Right ventricle myocardium inferior (tissue), 1 donor: ENCODE measurements at regions not wholly inside any gene's neighbourhood (a gene's known extent, or its start where the extent isn't known, plus 50 kb on each side); places are given as distances from the start of the nearest gene placed in this dataset.
A peak's percentile ranks its signal among the peaks of the same experiment; 100 is the strongest.
"Not testable (repeated sequence)": the region's sequence is repeated elsewhere in the genome, so short reads cannot be mapped to it uniquely, and the experiment has no call there.

Experiments used
- ATAC-seq: fragments of 200-7000 bp; cut with Tn5 transposase; one replicate; pipeline ENCODE4 v1.9.1; 2020; ENCODE audit warnings: mild to moderate bottlenecking, moderate library complexity
- DNase-seq: peaks from one replicate; pipeline ENCODE4 v3.0.0; 2021; ENCODE audit errors: missing footprints
- intact Hi-C: fragments of 100-400 bp; cut with DNase I; formaldehyde crosslinking; loops from one replicate; pipeline ENCODE4 v1.11.0; 2022
- donor health status: DM: no; HTN: yes; CAD: no; lungs with severe emphysema.

DNA sequence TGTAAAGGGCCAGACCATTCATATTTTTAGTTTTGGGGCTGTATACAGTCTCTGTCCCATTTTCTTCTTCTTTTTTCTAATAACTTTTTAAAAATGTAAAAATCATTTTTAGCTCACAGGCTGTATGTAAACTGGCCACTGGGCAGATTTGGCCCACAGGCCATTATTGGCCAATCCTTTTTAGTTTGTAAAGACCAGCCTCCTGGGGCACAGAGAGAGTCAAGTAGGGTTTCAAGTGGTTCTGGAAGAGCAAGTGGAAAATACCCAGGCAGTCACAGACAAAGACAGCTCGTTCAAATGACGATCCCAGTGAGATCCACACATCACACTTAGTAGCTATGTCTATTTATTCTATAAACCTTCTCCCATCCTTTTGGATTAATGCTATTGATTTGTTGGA, 150.2 kb upstream of the ARHGAP20 start:
- intact Hi-C loops: no loop called here
- no peak for DNase-seq
- ATAC-seq: no peak

DNA sequence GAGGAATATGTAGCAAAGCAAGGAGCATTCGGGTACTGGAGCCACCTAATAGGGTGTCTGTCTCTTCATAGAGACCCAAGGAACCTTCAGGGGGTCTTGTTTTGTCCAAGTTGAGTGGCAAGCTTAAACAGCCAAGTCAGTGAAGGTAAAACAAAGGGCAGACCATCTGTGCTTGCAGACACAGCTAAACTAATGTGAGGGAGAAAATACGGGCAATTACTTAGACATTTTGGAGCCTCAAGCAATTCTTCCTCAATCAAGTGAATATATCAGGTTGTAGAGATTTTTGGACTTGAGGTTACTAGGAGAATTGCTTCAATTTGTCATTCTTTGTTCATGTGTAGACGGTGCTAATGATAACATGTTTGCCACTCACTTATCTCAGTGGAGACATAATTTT, 148.2 kb upstream of the ARHGAP20 start:
- DNase-seq (no peak), ATAC-seq (no peak)
- intact Hi-C loops: no loop called here

DNA sequence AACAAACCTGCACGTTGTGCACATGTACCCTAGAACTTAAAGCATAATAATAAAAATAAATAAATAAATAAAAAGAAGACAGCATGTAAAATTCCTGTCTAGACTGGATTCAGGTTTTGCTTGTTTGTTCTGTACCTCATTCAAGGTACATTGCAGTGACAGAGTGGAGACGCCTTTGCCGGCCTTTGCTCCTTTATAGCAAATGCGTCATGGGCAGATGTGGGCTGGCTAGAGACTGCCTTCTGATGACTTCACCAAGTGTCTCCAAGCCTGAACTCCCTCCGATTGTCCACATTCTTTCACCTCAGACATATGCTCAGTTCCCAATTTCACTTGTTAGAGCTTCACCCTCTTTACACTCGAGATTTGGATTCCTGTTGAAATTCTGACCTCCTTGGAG, 147.8 kb upstream of the ARHGAP20 start:
- intact Hi-C loops: no loop called here
- ATAC-seq (no peak), DNase-seq (no peak)

DNA sequence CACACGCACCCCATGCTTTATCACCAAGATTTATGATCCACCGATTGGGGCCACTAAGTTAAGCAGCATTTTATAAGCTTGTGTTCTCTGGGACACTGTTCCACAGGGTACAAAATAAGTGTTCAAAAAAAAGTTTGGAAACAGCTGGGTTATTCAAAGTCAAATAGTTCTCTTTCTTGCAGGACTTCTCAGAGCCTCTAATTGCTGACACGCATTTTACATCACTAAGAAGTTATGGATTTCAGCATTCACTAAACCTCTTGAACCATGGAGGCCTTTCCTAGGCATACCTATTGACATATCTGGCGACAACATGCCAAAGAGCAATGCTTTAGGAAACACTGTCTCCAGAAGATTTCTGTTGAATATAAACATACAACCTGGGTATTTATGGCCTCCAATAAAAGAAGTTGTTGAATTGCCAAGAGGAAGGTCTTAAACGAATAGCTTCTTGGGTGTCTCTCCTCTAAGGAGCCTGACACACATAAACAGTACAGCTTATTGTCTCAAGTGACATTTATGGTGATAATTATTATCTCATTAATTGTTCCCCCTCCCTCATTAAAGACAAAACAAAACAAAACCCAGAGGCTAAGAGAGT, 147.1 kb upstream of the ARHGAP20 start:
- ATAC-seq: no peak
- intact Hi-C loops: no loop called here
- no peak for DNase-seq

DNA sequence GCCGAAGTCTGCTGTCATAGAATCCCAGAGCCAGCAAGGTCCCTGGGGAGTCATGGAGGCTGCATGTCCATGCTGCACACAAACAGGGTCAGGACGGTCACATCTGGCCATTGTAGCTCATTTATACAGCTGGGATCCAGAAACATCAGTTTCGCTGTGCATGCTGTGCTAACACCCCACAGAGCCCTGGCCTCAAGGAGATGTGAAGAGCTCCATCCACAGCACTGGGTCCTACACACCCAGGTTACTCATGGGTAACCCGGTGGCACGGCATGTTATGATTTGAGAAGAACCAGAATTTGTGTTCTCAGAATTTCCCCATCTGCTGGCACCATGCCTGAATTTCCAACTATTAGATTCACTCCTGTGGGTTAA, 146.3 kb upstream of the ARHGAP20 start:
- peak; percentile 69 for DNase-seq
- ATAC-seq: peak; percentile 77
- intact Hi-C loops: no loop called here

DNA sequence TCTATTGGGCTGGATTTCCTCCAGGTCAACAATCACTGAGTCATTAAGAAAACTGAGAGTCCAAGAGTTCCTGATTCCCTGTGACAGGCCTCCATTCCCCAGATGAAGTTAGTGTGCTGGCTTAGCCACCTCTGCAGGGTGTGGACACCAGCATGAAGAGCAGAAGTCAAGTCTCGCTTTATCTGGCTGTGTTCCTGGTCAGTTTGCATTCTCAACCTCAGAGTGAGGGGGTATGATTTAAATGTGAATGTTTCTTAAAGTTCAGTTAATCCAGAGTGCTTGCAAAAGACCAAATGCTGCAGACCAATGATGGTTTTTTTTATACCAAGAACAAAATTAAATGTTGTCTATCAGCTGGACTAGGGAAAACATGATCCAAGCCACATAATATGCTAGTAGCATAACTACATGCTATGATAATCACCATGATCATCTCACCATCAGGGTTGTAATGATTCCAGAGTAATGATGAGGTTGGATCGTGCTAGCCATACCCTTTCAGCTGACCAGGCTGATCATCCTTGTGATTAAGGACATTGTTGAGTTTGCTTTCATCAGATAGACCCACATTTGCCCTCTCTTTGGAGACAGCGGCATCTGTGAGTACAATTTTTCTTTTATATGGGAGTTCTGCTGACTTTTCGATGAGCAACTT, 145.8 kb upstream of the ARHGAP20 start:
- ATAC-seq: peak; percentile 53
- no peak for DNase-seq
- intact Hi-C loops: no loop called here

DNA sequence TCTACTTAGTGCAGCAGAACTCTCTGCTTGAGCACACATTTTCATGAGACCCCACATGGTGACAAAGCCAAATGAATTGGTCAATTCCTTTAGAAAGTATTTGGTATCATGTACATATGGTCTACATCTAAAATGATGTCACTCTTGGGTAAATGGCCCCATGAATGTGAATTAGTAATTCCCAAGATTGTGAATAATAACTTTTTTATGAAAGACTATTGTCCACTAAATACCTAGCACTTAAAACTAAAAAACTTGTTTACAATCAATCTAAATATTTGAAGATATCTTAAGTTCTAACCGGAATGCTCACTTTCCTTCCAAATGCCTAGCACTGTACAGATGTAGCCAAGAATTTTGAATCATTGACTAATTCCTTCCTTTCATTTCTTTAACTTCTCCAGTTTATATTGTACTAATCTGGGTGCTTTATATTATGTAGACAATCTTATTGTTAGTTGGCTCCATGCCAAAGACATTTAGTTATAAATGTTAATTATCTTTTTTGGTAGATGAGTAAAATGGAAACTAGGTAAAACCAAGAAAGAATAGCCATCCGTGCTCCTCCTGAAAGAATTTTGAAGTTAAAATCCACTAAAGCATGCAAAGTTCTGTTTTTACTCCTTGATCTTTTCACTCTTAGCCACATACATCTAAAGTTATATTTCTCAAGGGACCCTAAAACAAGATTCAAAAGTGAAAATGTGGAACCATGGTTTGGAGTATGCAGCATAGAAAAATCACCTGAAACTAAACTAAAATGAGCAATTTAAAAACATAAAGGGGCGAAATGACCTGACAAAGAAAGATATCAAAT, 145.0 kb upstream of the ARHGAP20 start:
- intact Hi-C loops: no loop called here
- ATAC-seq (no peak), DNase-seq (no peak)

DNA sequence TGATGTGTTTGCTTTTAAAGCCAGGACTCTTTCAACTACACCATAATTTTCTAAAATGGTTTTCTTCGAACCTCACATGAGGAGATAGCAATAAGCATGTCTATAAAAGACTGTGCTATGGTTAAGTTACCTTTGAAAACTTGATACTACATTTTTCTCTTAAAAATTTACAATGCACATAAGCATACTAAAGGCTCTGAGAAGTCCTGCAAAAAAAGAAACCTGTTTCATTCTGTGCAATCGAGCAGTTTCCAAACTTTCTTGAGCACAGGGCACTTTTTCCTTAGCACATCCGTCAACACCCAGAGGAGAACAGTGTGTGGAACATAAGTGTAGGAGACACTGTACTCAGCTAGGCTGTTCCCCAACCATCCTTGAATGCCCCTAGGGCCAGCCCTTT, 144.1 kb upstream of the ARHGAP20 start:
- ATAC-seq (no peak), DNase-seq (no peak)
- intact Hi-C loops: no loop called here

DNA sequence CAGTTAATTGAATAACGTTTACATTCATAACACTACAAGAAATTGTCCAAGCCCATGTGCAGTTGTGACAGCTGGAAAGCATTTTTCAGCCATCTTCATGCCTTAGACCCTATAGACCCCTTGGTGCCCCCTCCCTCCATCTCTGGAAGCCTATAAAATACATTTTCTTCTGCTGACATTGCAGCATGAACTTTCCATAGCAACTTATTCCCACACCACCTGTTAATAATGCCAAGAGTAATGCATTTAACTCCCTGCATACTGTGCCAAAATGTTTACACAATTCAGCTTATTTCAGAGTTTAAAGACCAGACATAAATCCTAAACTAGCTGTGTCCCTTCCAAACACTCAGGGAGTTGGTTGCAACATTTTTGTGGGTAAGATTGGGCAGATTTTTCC, 143.0 kb upstream of the ARHGAP20 start:
- intact Hi-C loops: no loop called here
- ATAC-seq (no peak), DNase-seq (no peak)

DNA sequence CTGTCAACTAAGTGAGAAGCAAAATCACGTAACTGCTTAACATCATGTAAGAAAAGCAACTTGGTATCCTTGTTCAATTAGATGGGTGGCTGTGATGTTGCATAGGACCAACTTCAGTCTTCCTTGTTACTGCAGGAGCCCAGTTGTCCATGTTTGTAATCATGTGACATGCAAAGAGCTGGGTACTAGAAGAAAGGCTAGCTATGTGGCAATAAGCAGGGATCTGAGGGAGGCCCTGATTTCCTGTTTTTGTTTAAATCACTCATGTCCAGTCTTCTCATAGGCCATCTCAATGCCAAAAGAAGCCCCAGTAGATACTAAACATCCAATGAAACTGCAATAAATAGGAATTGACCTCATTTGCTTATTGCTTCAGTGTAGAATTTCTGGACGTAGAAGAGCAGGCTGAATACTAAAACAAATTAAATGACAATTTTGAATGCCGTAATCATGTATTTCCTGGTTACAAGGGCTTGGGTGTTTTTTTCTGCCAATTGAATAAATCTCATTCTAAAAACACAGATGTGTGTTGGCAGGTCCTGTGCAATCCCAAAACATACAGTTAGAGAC, 140.8 kb upstream of the ARHGAP20 start:
- intact Hi-C loops: no loop called here
- ATAC-seq: no peak

DNA sequence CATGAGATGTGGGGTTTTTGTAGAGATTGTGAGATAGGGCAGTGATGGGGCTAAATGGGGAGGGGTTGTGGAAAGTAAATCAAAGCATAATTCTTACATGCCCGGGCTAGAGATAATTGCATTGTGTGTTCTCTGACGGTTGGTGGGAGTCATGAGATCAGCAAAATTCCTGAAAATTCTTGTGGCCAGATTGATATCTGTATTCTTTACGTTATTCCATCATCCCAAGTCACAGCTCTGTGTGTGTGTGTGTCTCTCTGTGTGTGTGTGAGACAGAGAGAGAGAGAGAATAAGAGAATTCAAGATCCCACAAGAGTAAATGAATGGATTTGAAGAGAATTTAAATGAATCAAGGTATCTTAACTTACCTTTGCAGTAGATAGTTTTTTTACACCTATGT, 138.6 kb upstream of the ARHGAP20 start:
- DNase-seq: no peak
- intact Hi-C loops: no loop called here
- ATAC-seq: no peak

More for the DNA sequence above, 140.8 kb upstream of the ARHGAP20 start:
- DNase-seq: no peak

DNA sequence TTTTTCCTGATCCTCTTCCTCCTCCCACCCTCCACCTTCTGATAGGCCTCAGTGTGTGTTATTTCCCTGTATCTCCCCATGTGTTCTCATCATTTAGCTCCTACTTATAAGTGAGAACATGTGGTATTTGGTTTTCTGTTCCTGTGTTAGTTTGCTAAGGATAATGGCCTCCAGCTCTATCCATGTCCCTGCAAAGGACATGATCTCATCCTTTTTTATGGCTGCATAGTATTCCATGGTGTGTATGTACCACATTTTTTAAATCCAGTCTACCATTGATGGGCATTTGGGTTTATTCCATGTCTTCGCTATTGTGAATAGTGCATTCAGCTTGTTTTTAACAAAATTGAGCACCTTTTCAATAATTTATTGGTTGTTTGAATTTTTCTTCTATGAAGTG, 130.8 kb upstream of the ARHGAP20 start:
- DNase-seq, ATAC-seq, intact Hi-C loops: not testable (repeated sequence)

DNA sequence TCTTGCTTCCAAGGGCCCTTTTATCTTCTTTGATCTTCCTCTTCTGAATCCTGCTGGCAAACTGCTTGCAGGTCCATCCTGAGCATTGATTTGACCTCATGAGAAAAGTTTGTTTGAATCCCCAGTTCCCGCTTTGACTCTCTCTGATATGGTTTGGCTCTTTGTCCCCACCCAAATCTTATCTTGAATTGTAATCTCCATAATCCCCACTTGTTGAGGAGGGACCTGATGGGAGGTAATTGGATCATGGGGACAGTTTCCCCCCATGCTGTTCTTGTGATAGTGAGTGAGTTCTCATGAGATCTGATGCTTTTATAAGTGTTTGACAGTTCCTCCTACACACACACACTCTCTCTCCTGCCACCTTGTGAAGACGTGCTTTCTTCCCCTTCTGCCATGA, 126.6 kb upstream of the ARHGAP20 start:
- DNase-seq (no peak), ATAC-seq (no peak)
- intact Hi-C loops: no loop called here

DNA sequence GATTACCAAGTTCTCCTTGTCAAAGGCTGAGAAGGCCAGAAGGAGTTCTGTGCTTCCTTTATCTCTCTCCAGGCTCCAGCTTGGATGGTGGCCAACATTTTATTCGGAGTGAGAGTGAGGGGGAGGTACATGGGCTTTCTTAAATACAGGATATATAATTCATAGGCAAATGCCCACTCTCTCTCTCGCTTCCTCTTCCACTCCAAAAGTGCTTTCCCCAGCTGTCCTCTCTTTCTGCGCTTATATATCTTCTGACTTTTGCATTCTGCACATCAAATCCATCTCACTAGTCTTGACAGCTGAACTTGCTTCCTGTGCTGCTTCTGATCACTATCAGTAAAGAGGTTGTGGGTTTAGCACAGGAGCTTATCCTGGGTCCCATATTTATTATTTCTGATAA, 125.4 kb upstream of the ARHGAP20 start:
- ATAC-seq (no peak), DNase-seq (no peak)
- intact Hi-C loops: no loop called here

DNA sequence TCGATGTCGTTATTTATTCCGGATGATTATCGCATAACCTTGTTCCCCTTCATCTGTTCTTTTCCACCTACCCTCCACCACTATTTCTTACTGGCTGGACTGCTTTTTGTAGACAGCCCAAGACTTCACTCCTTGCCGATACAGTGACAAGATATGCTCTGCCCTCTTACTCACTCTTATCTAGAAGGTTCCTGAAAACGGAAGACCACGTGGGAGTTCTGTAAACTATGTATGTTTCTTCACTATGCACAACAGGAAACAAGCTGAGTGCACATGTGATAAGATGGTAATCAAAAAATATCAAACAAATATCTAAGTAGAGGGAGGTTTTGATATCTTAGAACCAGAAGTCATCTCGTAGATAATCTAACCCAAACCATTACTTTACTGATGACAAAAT, 122.9 kb upstream of the ARHGAP20 start:
- DNase-seq: no peak
- intact Hi-C loops: no loop called here
- ATAC-seq: no peak

DNA sequence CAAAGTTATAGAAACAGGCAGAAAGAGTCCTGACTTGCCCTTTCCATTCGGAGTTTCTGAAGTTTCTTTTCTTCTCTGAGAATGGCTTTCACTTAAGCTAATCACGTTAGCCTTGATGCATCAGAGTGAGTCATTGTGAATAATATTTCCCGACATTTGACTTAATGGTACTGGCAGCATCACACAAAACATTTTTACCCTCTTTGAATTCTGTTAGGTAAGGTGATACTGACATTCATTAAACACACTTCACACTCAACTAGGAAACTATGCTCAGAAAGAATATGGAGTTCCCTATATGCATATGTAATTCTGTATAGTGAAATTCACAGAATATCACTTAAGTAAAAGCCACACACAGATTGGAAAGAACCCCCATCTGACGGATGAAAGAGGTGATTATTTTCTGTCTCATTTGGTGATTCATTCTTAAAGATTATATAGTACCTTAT, 120.8 kb upstream of the ARHGAP20 start:
- intact Hi-C loops: no loop called here
- ATAC-seq (no peak), DNase-seq (no peak)

DNA sequence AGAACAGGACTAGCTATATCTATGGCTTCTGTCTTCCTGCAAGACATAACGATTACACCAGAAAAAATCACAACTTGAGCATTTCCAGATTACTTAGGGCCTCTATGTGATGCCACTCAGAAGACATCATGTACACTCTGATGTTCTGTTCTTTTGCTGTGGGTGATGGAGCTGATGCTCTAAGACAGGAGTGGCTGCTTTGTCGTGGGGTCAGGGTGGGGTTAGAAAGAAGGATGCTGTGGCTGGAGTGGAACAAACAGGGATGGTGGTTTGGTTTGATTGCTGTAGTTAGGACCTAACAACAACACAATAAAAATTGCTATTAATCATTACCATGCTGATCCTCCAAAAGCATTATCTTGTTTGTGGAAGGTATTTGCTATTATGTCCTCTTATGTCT, 120.3 kb upstream of the ARHGAP20 start:
- intact Hi-C loops: no loop called here
- ATAC-seq: no peak
- no peak for DNase-seq

DNA sequence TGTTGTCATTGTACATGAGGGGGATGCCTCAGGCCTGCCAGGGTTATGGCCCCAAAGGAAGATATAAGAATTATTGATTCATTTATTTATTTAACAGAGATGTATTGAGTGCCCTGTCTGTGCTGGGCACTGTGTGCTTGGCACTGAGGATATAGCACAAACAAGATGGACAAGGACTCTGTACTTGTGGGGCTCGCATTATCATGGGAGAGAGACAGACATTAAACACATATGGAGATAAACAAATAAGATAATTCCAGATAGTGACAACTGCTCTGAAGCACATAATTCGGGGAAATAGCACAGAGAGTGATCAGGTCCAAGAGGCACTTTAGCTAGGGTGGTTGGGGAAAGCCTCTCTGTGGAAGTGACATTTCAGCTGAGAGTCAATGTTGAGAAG, 119.8 kb upstream of the ARHGAP20 start:
- intact Hi-C loops: no loop called here
- DNase-seq (no peak), ATAC-seq (no peak)

DNA sequence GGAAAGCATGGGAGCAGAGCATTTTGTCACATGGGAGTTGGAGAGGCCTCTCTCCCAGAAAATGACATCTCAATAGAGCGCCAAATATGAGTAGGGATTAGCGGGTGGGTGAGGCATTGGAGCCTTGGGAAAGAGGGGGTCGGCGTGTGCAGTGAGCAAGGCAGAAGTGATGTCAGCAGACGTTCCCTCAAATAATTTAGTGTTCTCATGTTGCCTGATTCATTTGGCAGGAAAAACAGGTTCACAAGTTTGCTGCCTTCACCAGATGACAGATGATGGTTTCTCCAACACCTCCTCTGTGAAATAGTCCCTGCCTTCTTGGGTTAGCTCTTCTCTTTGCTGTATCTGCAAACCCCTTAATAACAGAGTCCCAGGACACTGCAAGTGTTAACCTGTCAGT, 118.5 kb upstream of the ARHGAP20 start:
- ATAC-seq (no peak), DNase-seq (no peak)
- intact Hi-C loops: no loop called here

DNA sequence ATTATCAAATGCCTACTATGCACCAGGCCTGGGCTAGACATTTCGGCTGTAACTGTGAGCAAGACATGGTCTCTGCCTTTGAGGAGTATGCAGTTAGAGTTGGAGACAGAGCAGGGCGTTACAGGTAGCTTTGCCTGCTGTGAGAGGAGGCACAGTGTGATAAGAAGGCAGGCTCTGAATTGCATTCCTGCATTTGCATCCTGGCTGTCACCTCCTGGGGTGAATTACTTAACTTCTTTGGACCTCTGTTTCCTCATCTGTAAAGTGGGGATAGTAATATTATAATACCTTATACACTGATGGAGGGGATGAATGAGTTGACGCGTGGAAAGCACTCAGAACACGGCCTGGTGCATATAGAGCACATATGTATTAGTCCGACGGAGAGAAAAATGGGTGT, 118.1 kb upstream of the ARHGAP20 start:
- DNase-seq (no peak), ATAC-seq (no peak)
- intact Hi-C loops: no loop called here
